Loucy (cell line): ENCODE measurements at regions not wholly inside any gene's neighbourhood (a gene's known extent, or its start where the extent isn't known, plus 50 kb on each side); places are given as distances from the start of the nearest gene placed in this dataset.

Source experiments
- H2AFZ ChIP-seq: fragments of 200-600 bp; sonication (generic); 2 replicates; pipeline ENCODE4 v1.6.0; 2016; ENCODE audit warnings: antibody characterized with exemption, mild to moderate bottlenecking, low read length, moderate library complexity
- H3F3A ChIP-seq: fragments of 200-600 bp; 2 replicates; pipeline ENCODE4 v1.6.0; 2016; ENCODE audit warnings: antibody characterized with exemption, low read depth, mild to moderate bottlenecking
- H3K27me3 ChIP-seq: fragments of 200-600 bp; sonication (generic); 2 replicates; pipeline ENCODE4 v1.6.1; 2014; ENCODE audit warnings: low read length, mild to moderate bottlenecking; ENCODE audit not compliant: insufficient read depth, poor library complexity, severe bottlenecking
- H3K36me3 ChIP-seq: fragments of 200-600 bp; sonication (generic); 2 replicates; pipeline ENCODE4 v1.6.1; 2016; ENCODE audit warnings: low read length; ENCODE audit not compliant: insufficient read depth
- H3K4me1 ChIP-seq: fragments of 200-600 bp; sonication (generic); 2 replicates; pipeline ENCODE4 v1.5.1; 2014; ENCODE audit warnings: low read length, mild to moderate bottlenecking; ENCODE audit not compliant: insufficient read depth, poor library complexity, severe bottlenecking
- H3K4me2 ChIP-seq: fragments of 200-600 bp; sonication (generic); 2 replicates; pipeline ENCODE4 v1.6.0; 2014; ENCODE audit warnings: antibody characterized with exemption, low read length, low read depth, mild to moderate bottlenecking; ENCODE audit not compliant: poor library complexity, severe bottlenecking
- H3K4me3 ChIP-seq: fragments of 200-600 bp; sonication (generic); 2 replicates; pipeline ENCODE4 v1.5.1; 2014; ENCODE audit warnings: low read length, mild to moderate bottlenecking, mixed read lengths; ENCODE audit not compliant: poor library complexity, severe bottlenecking
- H3K79me2 ChIP-seq: fragments of 200-600 bp; sonication (generic); 2 replicates; pipeline ENCODE4 v1.6.1; 2014; ENCODE audit warnings: low read length; ENCODE audit not compliant: insufficient read depth
- H3K9ac ChIP-seq: fragments of 200-600 bp; sonication (generic); 2 replicates; pipeline ENCODE4 v1.6.0; 2014; ENCODE audit warnings: mild to moderate bottlenecking, low read depth, low read length, moderate library complexity; ENCODE audit not compliant: poor library complexity, severe bottlenecking
- H3K9me2 ChIP-seq: fragments of 200-600 bp; sonication (generic); replicated peaks from 2 replicates; pipeline ENCODE4 v1.6.1; 2016; ENCODE audit warnings: low read depth, low read length, mixed read lengths
- H3K9me3 ChIP-seq: fragments of 200-600 bp; sonication (generic); 2 replicates; pipeline ENCODE4 v1.6.1; 2014; ENCODE audit warnings: mild to moderate bottlenecking, antibody characterized with exemption, low read length, low read depth; ENCODE audit not compliant: insufficient read depth
- H4K20me1 ChIP-seq: fragments of 200-600 bp; sonication (generic); 2 replicates; pipeline ENCODE4 v1.6.0; 2014; ENCODE audit warnings: antibody characterized with exemption, low read length, mild to moderate bottlenecking; ENCODE audit not compliant: insufficient read depth, poor library complexity, severe bottlenecking
- CTCF ChIP-seq: fragments of 200-600 bp; sonication (generic); conservative IDR thresholded peaks from 2 replicates; pipeline ENCODE4 v1.5.1; 2014; ENCODE audit warnings: mild to moderate bottlenecking, antibody characterized with exemption, low read length
- EZH2phosphoT487 ChIP-seq: fragments of 200-600 bp; IDR thresholded peaks from 2 replicates; pipeline ENCODE4 v1.6.1; 2018; ENCODE audit warnings: antibody characterized with exemption, mild to moderate bottlenecking, moderate library complexity, borderline replicate concordance

DNA sequence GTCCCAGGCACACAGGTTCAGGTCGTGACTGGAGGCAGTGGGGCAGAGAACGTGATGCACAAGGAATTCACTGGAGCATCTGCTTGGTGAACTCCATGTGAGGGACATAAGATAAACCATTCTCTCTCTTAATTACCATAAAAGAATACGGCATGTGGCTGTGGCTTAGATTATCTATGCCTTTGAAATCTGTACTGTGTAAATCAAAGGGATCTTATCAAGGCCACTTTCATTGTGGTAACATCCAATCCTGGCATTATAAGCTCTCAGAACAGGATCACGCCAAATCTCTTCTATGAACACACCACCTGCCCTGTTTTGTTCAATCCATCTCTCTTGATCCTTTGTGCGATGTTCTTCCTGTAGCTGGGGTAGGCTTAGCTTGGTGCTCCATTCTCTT is 192.3 kb downstream of the SPATA18 start:
- H2AFZ ChIP-seq: no peak overlapping the region
- no peak overlapping the region for H3K4me3 ChIP-seq
- H3K9ac ChIP-seq: no peak overlapping the region
- no peaks in the 10 kb centered on the region for H3K27me3 ChIP-seq
- H3F3A ChIP-seq: no peaks in the 10 kb centered on the region
- no peak overlapping the region for H3K4me2 ChIP-seq
- no peaks in the 10 kb centered on the region for H3K79me2 ChIP-seq
- no peaks in the 10 kb centered on the region for H3K4me1 ChIP-seq
- no peaks in the 10 kb centered on the region for H4K20me1 ChIP-seq
- H3K36me3 ChIP-seq: no peaks in the 10 kb centered on the region
- no peaks in the 10 kb centered on the region for H3K9me2 ChIP-seq
- TF ChIP-seq EZH2phosphoT487: no peak
- TF ChIP-seq CTCF: no peak
- no peaks in the 10 kb centered on the region for H3K9me3 ChIP-seq

DNA sequence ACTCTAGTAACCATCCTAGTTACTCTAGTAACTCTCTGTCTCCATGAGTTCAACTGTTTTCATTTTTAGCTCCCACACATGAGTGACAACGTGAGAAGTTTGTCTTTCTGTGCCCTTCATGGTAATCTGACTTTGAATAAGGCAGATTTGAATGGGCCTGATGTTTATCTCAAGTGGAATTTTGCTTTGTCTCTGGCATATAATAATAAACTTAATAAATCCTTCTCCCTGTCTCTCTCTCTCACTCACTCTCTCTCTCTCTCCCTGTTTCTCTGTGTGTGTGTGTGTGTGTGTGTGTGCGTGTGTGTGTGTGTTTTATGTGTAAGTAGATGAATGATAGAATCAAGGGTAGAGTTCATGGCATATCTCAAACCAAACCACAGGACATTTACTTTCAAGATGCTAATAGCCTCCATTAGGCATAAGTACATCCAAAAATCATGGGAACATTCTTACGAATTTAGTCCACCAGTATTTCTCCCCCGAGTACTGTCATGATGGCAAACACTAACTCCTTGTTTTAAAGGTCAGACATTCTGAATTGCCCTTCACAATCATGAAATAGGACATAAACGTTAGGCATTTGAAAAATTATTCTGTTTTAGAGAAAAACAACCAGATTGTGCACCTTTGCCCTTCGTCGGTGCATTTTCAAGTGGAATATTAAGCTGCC is 193.1 kb downstream of the SPATA18 start:
- Histone ChIP-seq H3K36me3 (no peaks in the 10 kb centered on the region), H3K27me3 (no peaks in the 10 kb centered on the region), H3K9me2 (no peaks in the 10 kb centered on the region), H3K9ac (no peak overlapping the region), H4K20me1 (no peaks in the 10 kb centered on the region), H3K4me2 (no peak overlapping the region), H2AFZ (no peak overlapping the region), H3K4me1 (no peaks in the 10 kb centered on the region), H3F3A (no peaks in the 10 kb centered on the region), H3K4me3 (no peak overlapping the region), H3K79me2 (no peaks in the 10 kb centered on the region), H3K9me3 (no peaks in the 10 kb centered on the region)
- TF ChIP-seq EZH2phosphoT487 (no peak), CTCF (no peak)

DNA sequence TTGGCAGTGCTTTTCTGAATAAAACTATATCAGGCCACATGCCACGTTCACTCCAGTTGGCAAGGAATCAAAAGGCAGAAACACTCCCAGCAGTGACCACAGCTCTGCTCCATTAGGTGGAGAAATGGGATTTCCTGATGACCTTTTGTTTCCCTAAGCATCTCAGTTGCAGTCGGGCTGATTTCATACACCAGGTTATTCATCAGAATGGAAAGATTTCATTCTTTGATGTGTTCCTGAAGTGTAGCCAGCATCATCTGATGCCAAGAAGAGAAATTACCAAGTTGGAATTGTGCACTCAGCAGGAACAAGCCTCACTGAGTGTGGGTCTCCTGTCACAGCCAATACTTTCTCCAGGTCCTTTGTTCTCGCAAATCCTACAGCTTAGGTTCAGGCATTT is 193.7 kb downstream of the SPATA18 start:
- Histone ChIP-seq H3K36me3 (no peaks in the 10 kb centered on the region), H3K9me2 (no peaks in the 10 kb centered on the region), H3K4me3 (no peak overlapping the region), H3K27me3 (no peaks in the 10 kb centered on the region), H3K4me2 (no peak overlapping the region), H3K9ac (no peak overlapping the region), H2AFZ (no peak overlapping the region), H3K9me3 (no peaks in the 10 kb centered on the region), H3F3A (no peaks in the 10 kb centered on the region), H3K79me2 (no peaks in the 10 kb centered on the region), H3K4me1 (no peaks in the 10 kb centered on the region), H4K20me1 (no peaks in the 10 kb centered on the region)
- TF ChIP-seq EZH2phosphoT487 (no peak), CTCF (no peak)
